HUES64 (cell line): ENCODE measurements at regions not wholly inside any gene's neighbourhood (a gene's known extent, or its start where the extent isn't known, plus 50 kb on each side); places are given as distances from the start of the nearest gene placed in this dataset.
A peak's percentile ranks its signal among the peaks of the same experiment; 100 is the strongest.
"Not testable (repeated sequence)": the region's sequence is repeated elsewhere in the genome, so short reads cannot be mapped to it uniquely, and the experiment has no call there.

Experiments used
- H3K27ac ChIP-seq: 2 replicates; pipeline ENCODE4 v1.7.0; 2013; ENCODE audit warnings: low read depth, low read length, inconsistent platforms
- H3K27me3 ChIP-seq: 2 replicates; pipeline ENCODE4 v1.6.1; 2013; ENCODE audit warnings: mild to moderate bottlenecking, low read length; ENCODE audit not compliant: insufficient read depth
- H3K36me3 ChIP-seq: 2 replicates; pipeline ENCODE4 v1.6.1; 2013; ENCODE audit warnings: mild to moderate bottlenecking, low read length; ENCODE audit not compliant: insufficient read depth
- H3K4me1 ChIP-seq: 2 replicates; pipeline ENCODE4 v1.6.1; 2013; ENCODE audit warnings: mild to moderate bottlenecking, low read length, moderate library complexity; ENCODE audit not compliant: insufficient read depth
- H3K4me3 ChIP-seq: 2 replicates; pipeline ENCODE4 v1.5.1; 2013; ENCODE audit warnings: mild to moderate bottlenecking, low read length, moderate library complexity
- H3K9ac ChIP-seq: 2 replicates; pipeline ENCODE4 v1.6.1; 2013; ENCODE audit warnings: mild to moderate bottlenecking, low read depth, low read length
- H3K9me3 ChIP-seq: 2 replicates; pipeline ENCODE4 v1.6.1; 2013; ENCODE audit warnings: low read depth, low read length; ENCODE audit not compliant: insufficient read depth
- WGBS: fragments of 150-250, 120-280 bp; methylation state at CpG from one replicate; pipeline ENCODE4 v1.1.7; 2013; ENCODE audit warnings: missing lambda C conversion rate; 5-methylcytosine and 5-hydroxymethylcytosine counted together

- 96% methylated on average over 1 of the region's 1 CpG for WGBS
- Histone ChIP-seq H3K4me3 (no peak overlapping the region), H3K27me3 (no peaks in the 10 kb centered on the region), H3K4me1 (no peaks in the 10 kb centered on the region), H3K27ac (no peak overlapping the region), H3K36me3 (no peaks in the 10 kb centered on the region), H3K9ac (no peak overlapping the region), H3K9me3 (no peaks in the 10 kb centered on the region)
Measured at GRCh38 chr7:115558161-115558560, 472.4 kb downstream of the TFEC start.

- not testable (repeated sequence) for H3K27me3 ChIP-seq, H3K9me3 ChIP-seq, H3K27ac ChIP-seq, H3K9ac ChIP-seq, H3K4me3 ChIP-seq, H3K36me3 ChIP-seq, H3K4me1 ChIP-seq
- 90% methylated on average over 1 of the region's 2 CpGs for WGBS
Measured at GRCh38 chr7:115557296-115557695, 473.3 kb downstream of the TFEC start.

GRCh38 chr7:115552766-115553165 is 477.8 kb downstream of the TFEC start:
- no peaks in the 10 kb centered on the region for H3K4me1 ChIP-seq
- 96% methylated on average over 3 of the region's 4 CpGs for WGBS
- no peaks in the 10 kb centered on the region for H3K36me3 ChIP-seq
- H3K9me3 ChIP-seq: no peaks in the 10 kb centered on the region
- H3K4me3 ChIP-seq: no peak overlapping the region
- no peaks in the 10 kb centered on the region for H3K27me3 ChIP-seq
- H3K9ac ChIP-seq: no peak overlapping the region
- H3K27ac ChIP-seq: no peak overlapping the region

GRCh38 chr7:115549910-115550309 is 480.7 kb downstream of the TFEC start:
- no peak overlapping the region for H3K27ac ChIP-seq
- H3K4me3 ChIP-seq: no peak overlapping the region
- 97% methylated on average over 2 of the region's 2 CpGs for WGBS

GRCh38 chr7:115548756-115549155 is 481.8 kb downstream of the TFEC start:
- WGBS: 98% methylated on average over 1 of the region's 1 CpG

More at GRCh38 chr7:115549910-115550309, 480.7 kb downstream of the TFEC start:
- Histone ChIP-seq H3K36me3 (no peaks in the 10 kb centered on the region), H3K27me3 (no peaks in the 10 kb centered on the region), H3K9ac (no peak overlapping the region), H3K9me3 (no peaks in the 10 kb centered on the region), H3K4me1 (no peaks in the 10 kb centered on the region)

GRCh38 chr7:115546790-115547189 is 483.8 kb downstream of the TFEC start:
- Histone ChIP-seq H3K4me1 (no peaks in the 10 kb centered on the region), H3K27me3 (no peaks in the 10 kb centered on the region), H3K9ac (no peak overlapping the region), H3K36me3 (no peaks in the 10 kb centered on the region), H3K27ac (no peak overlapping the region), H3K9me3 (no peaks in the 10 kb centered on the region), H3K4me3 (no peak overlapping the region)

More at GRCh38 chr7:115548756-115549155, 481.8 kb downstream of the TFEC start:
- H3K27me3 ChIP-seq: no peaks in the 10 kb centered on the region
- no peak overlapping the region for H3K9ac ChIP-seq
- H3K36me3 ChIP-seq: no peaks in the 10 kb centered on the region
- H3K4me1 ChIP-seq: no peaks in the 10 kb centered on the region
- no peaks in the 10 kb centered on the region for H3K9me3 ChIP-seq
- no peak overlapping the region for H3K4me3 ChIP-seq
- no peak overlapping the region for H3K27ac ChIP-seq

- WGBS: 86% methylated on average over 1 of the region's 1 CpG
- 0 out of 2 replicates have a peak, but pooled peaks cover 2% of the 10 kb centered on the region for H3K4me1 ChIP-seq
- no peak overlapping the region for H3K4me3 ChIP-seq
- peaks cover 11% of the 10 kb centered on the region for H3K27me3 ChIP-seq
- no peaks in the 10 kb centered on the region for H3K9me3 ChIP-seq
- no peak overlapping the region for H3K9ac ChIP-seq
- H3K27ac ChIP-seq: no peak overlapping the region
- H3K36me3 ChIP-seq: no peaks in the 10 kb centered on the region
Measured at GRCh38 chr7:115533785-115534184, 496.8 kb downstream of the TFEC start.

GRCh38 chr7:115526278-115526677 is 504.3 kb downstream of the TFEC start:
- peaks cover 25% of the 10 kb centered on the region for H3K4me1 ChIP-seq
- peaks cover 49% of the 10 kb centered on the region for H3K27me3 ChIP-seq
- 25% methylated on average over 1 of the region's 3 CpGs for WGBS
- H3K9ac ChIP-seq: no peak overlapping the region
- H3K9me3 ChIP-seq: peaks cover 15% of the 10 kb centered on the region
- H3K27ac ChIP-seq: peak overlapping the region; percentile 72
- peak overlapping the region; percentile 32 for H3K4me3 ChIP-seq
- no peaks in the 10 kb centered on the region for H3K36me3 ChIP-seq

- Histone ChIP-seq H3K9ac (no peak overlapping the region), H3K36me3 (no peaks in the 10 kb centered on the region), H3K4me3 (no peak overlapping the region), H3K27ac (no peak overlapping the region), H3K9me3 (peaks cover 18% of the 10 kb centered on the region), H3K4me1 (peaks cover 14% of the 10 kb centered on the region), H3K27me3 (peaks cover 22% of the 10 kb centered on the region)
- WGBS: 96% methylated on average over 3 of the region's 3 CpGs
Measured at GRCh38 chr7:115522174-115522573, 508.4 kb downstream of the TFEC start.

- Histone ChIP-seq H3K4me1 (no peaks in the 10 kb centered on the region; the same call in 1 of the 2 replicates), H3K36me3 (no peaks in the 10 kb centered on the region), H3K9ac (no peak overlapping the region), H3K4me3 (no peak overlapping the region), H3K27me3 (no peaks in the 10 kb centered on the region), H3K9me3 (peaks cover 3% of the 10 kb centered on the region; the same call in 1 of the 2 replicates), H3K27ac (no peak overlapping the region)
- WGBS: 87% methylated on average over 2 of the region's 2 CpGs
Measured at GRCh38 chr7:115516341-115516740, 514.2 kb downstream of the TFEC start.

GRCh38 chr7:115511330-115511729 is 519.2 kb downstream of the TFEC start:
- Histone ChIP-seq H3K9ac (no peak overlapping the region), H3K27me3 (no peaks in the 10 kb centered on the region), H3K9me3 (no peaks in the 10 kb centered on the region), H3K36me3 (no peaks in the 10 kb centered on the region), H3K27ac (no peak overlapping the region), H3K4me1 (no peaks in the 10 kb centered on the region; the same call in 1 of the 2 replicates), H3K4me3 (no peak overlapping the region)
- 100% methylated on average over 1 of the region's 3 CpGs for WGBS

GRCh38 chr7:115505136-115505535 is 525.4 kb downstream of the TFEC start:
- no peaks in the 10 kb centered on the region for H3K27me3 ChIP-seq
- H3K9ac ChIP-seq: no peak overlapping the region
- H3K36me3 ChIP-seq: no peaks in the 10 kb centered on the region
- H3K9me3 ChIP-seq: peaks cover 13% of the 10 kb centered on the region; the same call in 1 of the 2 replicates
- no peak overlapping the region for H3K27ac ChIP-seq
- H3K4me1 ChIP-seq: no peaks in the 10 kb centered on the region
- H3K4me3 ChIP-seq: no peak overlapping the region
